ENCODE measurements at regions not wholly inside any gene's neighbourhood (a gene's known extent, or its start where the extent isn't known, plus 50 kb on each side); places are given as distances from the start of the nearest gene placed in this dataset.

DNA sequence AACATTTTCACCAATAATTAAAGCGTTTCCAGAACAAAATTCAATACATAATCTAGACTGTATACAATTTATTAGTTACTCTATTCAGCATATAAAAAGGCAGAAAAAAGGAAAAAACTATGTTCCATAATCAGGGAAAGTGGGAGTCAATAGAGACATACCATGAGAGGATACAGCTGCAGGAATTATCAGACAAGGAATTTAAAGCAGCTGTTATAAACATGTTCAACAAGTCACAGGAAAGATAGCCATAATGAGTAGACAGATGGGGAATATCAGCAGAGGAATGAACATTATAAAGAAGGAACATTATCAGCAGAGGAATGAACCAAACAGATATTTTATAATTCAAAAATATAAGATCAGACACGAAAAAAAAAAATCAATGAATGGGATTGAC is 500.6 kb upstream of the RPS6KA3 start:
- CTCF ChIA-PET (ENCODE audit: low intra/inter-chr PET ratio): no interaction called here
- BruUV-seq (replicated peaks): no TSS peak

More for the DNA sequence above, 500.6 kb upstream of the RPS6KA3 start:
- DNase-seq (ENCODE audit: extremely low read depth in 1 of 4, low spot score in 3 of 4) (no peak), ATAC-seq (no peak), FAIRE-seq (no peak)
- no peaks in the 10 kb centered on the region for H3K79me2 ChIP-seq (ENCODE audit: control insufficient read depth, insufficient read depth, low read length)
- no peak overlapping the region for H3K9ac ChIP-seq (ENCODE audit: insufficient read depth in 1 of 2, low read depth in 2 of 2, low read length in 2 of 2)
- no peaks in the 10 kb centered on the region for H4K20me1 ChIP-seq (replicated peaks; ENCODE audit: control insufficient read depth, insufficient read depth, low read length)
- no peaks in the 10 kb centered on the region for H3K36me3 ChIP-seq (ENCODE audit: control insufficient read depth, insufficient read depth, low read length)
- POLR2A ChIA-PET: no interaction called here
- no peaks in the 10 kb centered on the region for H3K27me3 ChIP-seq (ENCODE audit: control insufficient read depth in 2 of 2, insufficient read depth in 2 of 2, low read length in 2 of 2)
- H3K9me3 ChIP-seq (replicated peaks; ENCODE audit: control insufficient read depth, insufficient read depth, low read depth, low read length): no peaks in the 10 kb centered on the region
- in situ Hi-C loops (cut with MboI) (no loop called here), intact Hi-C loops (cut with micrococcal nuclease) (no loop called here)
- WGBS (ENCODE audit: insufficient coverage, low coverage, missing lambda C conversion rate): 0% methylated on average over 2 of the region's 2 CpGs
- no peak overlapping the region for H3K4me3 ChIP-seq
- H2AFZ ChIP-seq (ENCODE audit: low read depth, low read length): no peak overlapping the region
- no peak overlapping the region for H3K4me2 ChIP-seq (ENCODE audit: insufficient read depth, low read length)
- TF ChIP-seq ZNF24 (IDR thresholded peaks at IDR 0.05): no peak
- TF ChIP-seq, protein P1, sequence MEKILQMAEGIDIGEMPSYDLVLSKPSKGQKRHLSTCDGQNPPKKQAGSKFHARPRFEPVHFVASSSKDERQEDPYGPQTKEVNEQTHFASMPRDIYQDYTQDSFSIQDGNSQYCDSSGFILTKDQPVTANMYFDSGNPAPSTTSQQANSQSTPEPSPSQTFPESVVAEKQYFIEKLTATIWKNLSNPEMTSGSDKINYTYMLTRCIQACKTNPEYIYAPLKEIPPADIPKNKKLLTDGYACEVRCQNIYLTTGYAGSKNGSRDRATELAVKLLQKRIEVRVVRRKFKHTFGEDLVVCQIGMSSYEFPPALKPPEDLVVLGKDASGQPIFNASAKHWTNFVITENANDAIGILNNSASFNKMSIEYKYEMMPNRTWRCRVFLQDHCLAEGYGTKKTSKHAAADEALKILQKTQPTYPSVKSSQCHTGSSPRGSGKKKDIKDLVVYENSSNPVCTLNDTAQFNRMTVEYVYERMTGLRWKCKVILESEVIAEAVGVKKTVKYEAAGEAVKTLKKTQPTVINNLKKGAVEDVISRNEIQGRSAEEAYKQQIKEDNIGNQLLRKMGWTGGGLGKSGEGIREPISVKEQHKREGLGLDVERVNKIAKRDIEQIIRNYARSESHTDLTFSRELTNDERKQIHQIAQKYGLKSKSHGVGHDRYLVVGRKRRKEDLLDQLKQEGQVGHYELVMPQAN (IDR thresholded peaks at IDR 0.05; ENCODE audit: borderline replicate concordance): no peak
- no peak for TF ChIP-seq SMAD1 (IDR thresholded peaks at IDR 0.05; ENCODE audit: low read depth, low read length, partially characterized antibody)
- TF ChIP-seq MAFG (tag; conservative IDR thresholded peaks at IDR 0.05): no peak
- TF ChIP-seq MYC (IDR thresholded peaks at IDR 0.05; ENCODE audit: low read depth, low read length): no peak
- TF ChIP-seq MYC (CRISPR knock-in tag; IDR thresholded peaks at IDR 0.05; ENCODE audit: borderline replicate concordance, low read depth): no peak
- no peak for TF ChIP-seq FOXK1 (CRISPR knock-in tag; IDR thresholded peaks at IDR 0.05; ENCODE audit: borderline replicate concordance)
- TF ChIP-seq ZNF354B (CRISPR knock-in tag; IDR thresholded peaks at IDR 0.05): no peak
- TF ChIP-seq, protein P2, sequence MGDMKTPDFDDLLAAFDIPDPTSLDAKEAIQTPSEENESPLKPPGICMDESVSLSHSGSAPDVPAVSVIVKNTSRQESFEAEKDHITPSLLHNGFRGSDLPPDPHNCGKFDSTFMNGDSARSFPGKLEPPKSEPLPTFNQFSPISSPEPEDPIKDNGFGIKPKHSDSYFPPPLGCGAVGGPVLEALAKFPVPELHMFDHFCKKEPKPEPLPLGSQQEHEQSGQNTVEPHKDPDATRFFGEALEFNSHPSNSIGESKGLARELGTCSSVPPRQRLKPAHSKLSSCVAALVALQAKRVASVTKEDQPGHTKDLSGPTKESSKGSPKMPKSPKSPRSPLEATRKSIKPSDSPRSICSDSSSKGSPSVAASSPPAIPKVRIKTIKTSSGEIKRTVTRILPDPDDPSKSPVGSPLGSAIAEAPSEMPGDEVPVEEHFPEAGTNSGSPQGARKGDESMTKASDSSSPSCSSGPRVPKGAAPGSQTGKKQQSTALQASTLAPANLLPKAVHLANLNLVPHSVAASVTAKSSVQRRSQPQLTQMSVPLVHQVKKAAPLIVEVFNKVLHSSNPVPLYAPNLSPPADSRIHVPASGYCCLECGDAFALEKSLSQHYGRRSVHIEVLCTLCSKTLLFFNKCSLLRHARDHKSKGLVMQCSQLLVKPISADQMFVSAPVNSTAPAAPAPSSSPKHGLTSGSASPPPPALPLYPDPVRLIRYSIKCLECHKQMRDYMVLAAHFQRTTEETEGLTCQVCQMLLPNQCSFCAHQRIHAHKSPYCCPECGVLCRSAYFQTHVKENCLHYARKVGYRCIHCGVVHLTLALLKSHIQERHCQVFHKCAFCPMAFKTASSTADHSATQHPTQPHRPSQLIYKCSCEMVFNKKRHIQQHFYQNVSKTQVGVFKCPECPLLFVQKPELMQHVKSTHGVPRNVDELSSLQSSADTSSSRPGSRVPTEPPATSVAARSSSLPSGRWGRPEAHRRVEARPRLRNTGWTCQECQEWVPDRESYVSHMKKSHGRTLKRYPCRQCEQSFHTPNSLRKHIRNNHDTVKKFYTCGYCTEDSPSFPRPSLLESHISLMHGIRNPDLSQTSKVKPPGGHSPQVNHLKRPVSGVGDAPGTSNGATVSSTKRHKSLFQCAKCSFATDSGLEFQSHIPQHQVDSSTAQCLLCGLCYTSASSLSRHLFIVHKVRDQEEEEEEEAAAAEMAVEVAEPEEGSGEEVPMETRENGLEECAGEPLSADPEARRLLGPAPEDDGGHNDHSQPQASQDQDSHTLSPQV (IDR thresholded peaks at IDR 0.05): no peak
- TF ChIP-seq KLF1 (tag; IDR thresholded peaks at IDR 0.05): no peak
- no peaks in the 10 kb centered on the region for H3K4me1 ChIP-seq (replicated peaks in 1 of 2; ENCODE audit: control insufficient read depth in 2 of 2, insufficient read depth in 2 of 2, low read length in 2 of 2)
- H3K9me1 ChIP-seq (ENCODE audit: control insufficient read depth, insufficient read depth, low read length): no peaks in the 10 kb centered on the region
- no peak overlapping the region for H3K27ac ChIP-seq (ENCODE audit: extremely low read depth, low read depth, low read length)

Data from K562 (cell line).